Glomerular endothelial cell (primary cell): ENCODE measurements at regions not wholly inside any gene's neighbourhood (a gene's known extent, or its start where the extent isn't known, plus 50 kb on each side); places are given as distances from the start of the nearest gene placed in this dataset.

ENCODE experiments used
- DNase-seq: peaks from one replicate; pipeline ENCODE4 v3.0.0-alpha.2; 2011; ENCODE audit warnings: low read depth, low spot score; ENCODE audit errors: extremely low read depth

DNA sequence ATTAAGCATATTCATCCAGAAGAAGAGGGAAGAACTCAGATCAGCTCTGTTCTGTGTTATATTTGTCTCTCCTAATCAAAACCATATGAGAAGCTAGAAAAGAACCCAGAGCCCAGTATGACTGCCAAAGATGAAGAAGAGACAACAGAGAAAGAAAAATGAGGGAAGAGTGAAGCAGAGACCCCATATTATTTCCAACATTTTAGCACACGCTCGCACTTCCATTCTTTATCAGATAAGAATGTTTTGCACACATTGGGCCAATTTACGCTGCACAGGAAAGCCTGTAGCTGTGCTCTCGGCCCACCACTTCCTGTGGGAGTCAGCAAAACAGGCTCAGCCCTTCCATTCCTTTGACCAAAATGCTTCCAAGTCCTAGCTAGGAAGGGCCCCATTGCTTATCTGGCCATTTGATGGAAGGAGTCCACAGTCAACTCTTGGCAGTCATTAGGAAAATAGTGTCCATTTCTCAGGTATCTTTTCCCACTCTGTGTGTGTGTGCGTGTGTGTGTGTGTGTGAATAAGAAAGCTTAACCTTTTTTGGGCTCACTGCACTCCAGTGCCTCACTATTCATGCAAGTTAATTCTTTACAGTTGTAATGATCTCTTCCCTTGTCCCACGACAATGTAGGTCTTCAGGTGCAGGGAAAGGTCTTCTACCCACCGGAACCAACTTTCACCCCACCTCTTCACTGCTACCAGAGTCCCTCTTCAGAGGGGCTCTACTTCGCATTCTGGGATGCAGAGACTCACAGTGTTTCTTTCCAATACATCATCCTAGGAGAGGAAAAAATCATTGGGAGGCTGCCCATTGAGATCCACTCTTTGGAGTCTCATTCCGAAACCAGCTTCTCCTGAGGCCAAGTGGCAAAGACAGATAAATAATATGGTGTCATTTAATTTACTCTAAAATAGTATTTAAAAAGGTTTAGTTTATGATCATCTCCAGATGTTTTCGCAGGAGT is 237.5 kb downstream of the COG6 start:
- DNase-seq: peak; percentile 84

DNA sequence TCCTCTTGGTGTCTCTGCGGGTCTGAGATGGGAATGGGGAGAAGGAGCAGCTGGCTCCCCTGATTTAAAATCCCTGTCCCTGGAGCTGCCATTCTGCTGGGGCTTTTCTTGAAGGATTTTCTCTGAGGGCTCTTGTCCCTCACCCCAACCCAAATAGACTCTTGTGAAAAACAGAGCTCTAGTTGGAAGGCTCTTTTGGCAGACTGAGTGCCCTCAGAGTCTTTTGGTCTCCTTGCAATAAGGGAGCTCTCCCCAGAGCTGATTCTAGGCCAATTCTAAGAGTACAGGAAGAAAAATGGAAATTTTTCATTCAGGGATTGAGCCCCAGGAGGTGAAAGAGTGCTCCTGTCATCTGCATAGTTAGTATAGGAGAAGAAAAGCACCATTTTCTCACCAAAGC is 238.3 kb downstream of the COG6 start:
- DNase-seq: no peak

DNA sequence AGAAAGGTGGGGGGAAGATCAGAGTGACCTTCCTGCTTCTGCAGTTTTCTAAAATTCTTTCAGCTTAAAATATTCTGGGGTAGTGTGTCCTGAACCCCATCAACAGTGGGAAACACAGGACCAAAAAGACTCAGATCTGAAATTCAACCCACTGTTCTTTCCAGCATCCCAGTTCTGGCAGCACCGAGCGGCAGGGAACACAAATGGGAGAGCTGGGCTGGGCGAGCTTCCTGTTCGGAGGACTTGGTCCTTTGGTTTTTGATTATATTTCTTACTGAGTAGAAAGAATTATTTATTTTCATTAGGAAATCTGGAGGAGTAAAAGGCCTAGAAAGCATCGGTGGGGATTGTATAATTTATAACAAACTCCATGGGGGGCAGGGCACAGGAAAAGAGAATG is 239.1 kb downstream of the COG6 start:
- DNase-seq: no peak

DNA sequence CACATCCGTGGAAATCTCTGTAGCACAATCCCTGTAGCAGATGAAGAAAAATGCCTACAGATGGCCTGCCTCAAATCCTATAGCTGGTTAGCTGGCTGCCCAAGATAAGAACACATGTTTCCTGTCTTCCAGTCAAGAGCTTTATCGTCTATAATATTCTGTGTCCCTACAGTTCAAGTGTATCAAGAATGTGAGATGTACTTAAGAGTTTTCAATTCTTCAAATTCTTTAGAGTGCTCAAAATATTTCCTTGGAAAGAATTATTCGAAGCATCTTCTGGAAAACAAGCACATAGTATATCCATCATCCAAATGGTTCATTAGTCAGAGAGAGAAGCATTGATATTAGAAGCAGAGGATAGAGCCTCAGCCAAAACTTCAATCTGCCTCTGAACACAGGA is 239.8 kb downstream of the COG6 start:
- peak; percentile 83 for DNase-seq

DNA sequence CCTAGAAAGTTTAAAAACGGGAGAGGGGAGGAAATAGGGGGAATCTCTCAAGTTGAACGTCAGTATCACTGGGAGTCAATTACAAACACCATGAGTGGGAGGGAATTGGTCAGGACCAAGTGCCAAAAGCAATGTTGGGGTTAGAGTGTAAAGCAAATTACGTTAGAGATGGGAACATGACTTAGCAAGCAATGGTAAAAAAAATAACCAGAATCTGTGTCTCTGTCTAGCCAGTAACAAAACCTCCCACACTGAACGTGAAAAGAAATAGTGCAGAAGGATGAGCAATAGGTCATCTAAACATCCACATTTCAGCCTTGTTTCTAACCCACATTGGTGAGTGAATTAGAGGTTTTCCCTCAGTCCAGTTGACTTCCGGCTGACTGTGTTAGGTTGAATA is 242.2 kb downstream of the COG6 start:
- DNase-seq: no peak

DNA sequence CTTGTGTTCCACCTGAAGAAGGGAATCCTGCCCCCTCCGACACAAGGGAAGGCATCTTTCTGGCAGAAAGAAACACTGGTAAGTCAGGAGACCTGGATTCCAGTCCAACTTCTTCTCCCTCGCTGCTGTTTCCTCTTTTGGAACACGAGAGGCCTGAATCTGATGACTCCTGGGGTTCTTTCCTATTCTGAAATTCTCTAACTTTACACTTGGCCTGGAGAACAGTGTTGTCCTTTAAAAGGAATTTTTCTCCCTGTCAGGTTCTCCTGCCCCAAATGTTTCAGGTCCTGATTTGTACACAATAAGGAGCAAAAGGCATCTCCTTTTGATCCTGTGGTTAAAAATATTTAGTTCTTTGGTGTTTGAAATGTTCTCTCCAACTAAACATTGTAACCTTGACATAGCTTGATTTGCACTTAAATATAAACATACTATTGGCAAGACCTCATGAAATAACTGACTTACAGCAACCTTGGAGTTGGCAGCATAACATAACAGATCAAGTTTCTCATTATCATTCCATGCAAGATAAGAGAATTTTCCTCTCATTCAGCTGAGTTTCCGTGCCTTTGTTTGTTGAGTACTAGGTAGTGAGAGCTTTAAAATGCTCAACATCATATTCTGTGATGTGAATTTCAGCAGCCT is 244.8 kb downstream of the COG6 start:
- peak; percentile 51 for DNase-seq

DNA sequence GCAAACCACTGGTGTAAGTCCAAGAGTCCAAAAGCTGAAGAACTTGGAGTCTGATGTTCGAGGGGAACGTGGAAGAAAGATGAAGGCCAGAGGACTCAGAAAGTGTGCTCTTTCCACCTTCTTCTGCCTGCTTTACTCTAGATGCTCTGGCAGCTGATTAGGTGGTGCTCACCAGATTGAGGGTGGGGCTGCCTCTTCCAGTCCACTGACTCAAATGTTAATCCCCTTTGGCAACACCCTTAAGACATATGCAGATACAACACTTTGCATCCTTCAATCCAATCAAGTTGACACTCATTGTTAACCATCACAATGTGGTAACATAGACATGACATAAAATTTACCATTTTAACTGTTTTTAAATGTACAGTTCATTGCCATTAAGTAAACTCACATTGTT is 249.5 kb downstream of the COG6 start:
- DNase-seq: no peak

DNA sequence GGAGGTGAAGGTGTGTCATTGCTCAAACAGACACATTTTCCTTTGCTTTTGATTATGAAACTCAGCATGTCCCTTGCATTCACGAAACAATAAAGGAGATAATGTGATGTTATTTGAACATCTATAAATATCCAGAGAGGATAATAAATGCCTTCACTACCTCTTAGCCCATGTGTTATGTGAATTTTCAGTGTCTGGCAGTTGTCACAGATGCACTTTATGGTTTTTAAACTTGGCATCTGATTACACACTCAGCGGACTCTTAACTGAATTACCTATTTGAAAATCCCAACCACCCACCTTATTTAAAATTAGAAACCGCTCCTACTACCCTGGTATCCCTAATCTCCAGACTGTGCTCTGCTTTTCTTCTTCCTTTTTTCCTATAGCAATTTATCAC is 254.2 kb downstream of the COG6 start:
- no peak for DNase-seq

DNA sequence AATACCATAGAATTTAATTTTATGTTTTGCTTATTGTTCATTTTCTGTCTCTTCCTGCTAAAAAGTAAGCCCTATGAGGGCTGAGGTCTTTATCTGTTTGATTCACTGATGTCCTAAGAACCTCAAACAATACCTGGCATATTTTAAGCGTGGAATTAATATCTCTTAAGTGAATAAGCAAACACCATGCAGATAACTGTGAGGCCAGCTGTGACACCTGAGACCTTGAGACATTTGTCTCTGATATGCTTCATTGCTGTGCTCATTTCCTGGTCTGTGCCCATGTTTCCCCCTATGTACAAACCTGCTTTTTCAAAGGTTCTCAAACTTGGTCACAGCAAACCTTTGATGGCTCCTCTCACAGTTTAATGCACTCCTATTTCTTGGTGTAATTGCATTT is 254.6 kb downstream of the COG6 start:
- DNase-seq: no peak

DNA sequence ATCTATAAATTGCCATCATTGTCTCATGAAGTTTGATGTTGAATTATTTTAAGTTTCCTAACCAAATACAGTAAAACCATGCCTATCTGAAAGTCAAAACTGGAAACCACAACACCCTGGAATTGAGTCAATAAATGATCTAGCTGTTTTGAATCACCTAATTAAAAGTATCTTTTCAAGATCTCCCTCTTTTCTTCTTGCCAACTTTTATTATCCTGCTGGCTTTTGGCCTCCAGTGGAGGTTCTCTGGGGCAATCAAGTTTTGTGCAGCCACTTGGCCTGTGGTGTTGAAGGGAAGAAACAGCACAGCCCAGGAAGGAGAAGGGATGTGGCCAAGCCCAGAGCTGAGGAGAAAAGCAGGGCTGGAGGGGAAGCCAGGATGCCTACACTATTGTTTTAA is 255.4 kb downstream of the COG6 start:
- no peak for DNase-seq

DNA sequence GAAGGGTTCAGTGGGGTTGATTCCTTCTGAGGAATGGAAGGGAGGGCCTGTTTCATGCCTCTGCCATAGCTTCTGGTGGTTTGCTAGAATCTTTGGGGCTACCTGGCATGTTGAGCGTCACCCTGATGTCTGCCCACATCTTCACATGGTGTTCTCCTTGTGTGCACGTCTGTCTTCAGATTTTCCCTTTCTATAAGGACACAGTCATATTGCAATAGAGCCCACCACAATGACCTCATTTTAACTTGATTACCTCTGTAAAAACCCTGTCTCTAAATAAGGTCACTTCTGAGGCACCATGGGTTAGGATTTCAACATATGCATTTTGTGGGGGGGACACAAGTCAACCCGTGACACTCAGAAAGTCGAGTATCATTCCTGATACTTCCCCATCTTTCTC is 257.9 kb downstream of the COG6 start:
- no peak for DNase-seq

DNA sequence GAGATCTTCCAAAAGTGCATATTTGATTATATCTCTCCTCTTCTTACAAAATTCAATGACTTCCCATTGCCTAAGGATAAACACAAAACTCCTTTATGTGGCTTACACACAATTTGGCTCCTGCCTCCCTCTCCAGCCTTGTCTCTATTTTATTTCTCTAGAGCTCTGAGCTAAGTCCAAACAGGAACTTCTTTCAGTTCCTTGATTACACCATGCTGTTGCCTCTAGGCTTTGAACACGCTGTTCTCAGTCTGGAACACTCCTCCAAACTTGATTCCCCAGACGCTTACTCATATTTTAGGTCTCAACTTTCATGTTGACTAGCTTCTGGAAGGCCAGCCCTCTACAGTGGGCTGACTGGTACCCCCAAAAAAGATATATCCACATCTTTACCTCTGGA is 258.5 kb downstream of the COG6 start:
- no peak for DNase-seq

DNA sequence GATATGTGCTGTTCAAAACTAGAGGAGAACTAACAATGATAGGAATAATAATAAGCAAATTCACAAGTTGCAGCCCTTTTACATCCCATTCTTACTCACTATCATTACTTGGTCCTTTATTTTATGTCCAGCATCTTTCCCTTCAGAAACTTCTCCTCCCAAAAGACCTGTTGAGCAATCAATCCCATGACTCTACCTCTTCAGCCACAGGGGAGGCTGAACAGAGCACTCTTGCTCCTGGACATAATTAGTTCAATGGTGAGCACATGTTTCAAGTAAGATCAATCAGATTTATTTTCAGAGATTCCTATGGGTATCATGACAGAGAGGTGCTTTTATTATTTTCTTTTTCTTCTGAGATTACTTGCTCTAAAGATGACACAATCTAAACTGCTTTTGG is 260.0 kb downstream of the COG6 start:
- no peak for DNase-seq

DNA sequence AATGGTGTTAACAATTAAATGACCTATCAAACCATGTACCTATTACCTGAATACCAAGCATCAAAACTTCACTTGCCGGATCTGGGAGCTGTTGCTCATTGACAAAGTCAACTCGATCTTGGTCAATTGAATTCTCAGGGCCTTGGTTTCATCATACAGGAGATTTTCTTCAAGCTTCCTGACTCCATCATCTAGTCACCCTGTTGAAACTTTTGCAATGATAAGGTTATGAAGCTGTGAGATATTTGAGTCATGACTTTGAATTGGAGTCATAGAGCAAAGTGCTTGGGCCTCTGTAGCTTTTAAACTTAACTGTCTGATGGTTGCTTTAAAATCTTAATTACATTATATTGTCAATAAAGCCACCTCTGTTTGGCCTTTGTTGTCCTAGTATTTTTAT is 260.9 kb downstream of the COG6 start:
- no peak for DNase-seq

DNA sequence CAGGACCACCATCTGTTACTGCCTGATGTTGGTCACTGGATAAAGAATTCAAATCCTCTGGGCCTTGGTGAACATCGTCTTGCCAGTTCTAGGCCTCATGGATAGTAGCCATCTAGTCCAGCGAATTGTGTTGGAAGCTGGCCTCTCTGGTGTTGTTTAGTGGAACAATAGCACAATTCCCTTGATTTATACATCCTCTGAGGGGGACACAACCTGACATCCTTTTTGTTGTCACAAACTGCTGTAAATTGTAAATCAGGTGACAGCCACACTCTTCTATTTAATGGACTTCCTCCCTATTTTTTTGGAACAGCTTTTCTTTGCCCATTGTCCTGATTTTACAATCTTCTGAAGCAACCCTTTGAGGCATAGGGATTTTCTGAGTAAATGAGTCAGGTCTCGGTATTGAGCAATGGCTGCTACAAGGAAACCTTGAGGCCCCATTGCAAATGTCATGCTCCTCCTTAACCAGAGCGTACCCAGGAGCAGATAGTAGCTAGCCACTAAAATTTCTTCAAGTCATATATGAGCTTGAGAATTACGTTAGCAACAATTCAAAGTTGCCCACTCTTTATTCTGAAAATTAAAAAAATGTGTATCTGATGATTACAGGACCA is 263.3 kb downstream of the COG6 start:
- no peak for DNase-seq

DNA sequence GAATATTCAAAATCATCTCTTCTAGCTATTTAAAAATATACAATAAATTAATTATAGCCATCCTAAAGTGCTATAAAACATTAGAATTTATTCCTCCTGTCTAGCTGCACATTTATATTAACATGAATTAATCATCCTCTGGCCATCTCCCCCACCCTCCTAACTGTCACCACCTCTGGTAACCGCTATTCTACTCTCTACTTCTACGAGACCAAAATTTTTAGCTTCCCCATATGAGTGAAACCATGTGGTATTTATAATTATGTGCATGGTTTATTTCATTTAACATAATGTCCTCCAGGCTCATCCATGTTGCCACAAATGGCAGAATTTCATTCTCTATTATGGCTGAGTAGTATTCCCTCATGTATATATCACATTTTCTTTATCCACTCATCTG is 265.2 kb downstream of the COG6 start:
- no peak for DNase-seq

DNA sequence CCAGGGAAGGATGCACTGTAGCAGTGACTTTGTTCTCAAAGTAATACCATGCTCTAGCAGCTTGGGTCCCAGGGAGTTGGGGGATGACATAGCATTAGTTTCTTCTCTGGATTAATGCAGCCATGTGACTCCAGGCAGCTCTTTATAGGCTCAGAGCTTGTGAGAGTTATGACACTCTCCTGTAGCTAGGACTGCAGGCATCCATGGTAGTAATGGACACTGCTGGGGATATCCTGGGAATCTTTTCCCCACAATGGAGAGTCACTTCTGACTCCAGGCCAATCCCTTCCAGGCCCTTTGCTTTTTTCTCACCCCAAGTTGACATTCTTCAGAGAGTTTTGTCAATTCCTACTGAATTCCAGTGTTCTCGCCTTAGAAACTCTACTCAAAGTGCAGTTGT is 270.9 kb downstream of the COG6 start:
- no peak for DNase-seq

DNA sequence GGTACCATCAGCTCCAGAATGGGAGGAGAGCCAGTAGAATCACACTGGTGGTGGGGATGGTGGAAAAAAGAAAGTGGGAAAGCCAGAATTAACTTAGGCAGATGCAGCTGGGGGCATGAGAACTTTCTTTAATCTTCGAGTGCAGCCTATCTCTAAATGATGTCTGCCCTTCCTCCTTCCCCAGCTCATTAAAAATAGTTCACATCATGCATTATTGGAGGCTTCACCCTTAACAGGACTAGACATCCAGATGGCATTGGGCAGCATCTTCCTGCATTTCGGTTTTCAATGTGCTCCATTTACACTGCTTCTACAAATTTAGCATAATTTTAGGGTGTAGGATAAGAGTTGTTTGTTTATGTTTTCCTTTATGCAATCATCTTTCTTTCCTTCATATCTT is 272.8 kb downstream of the COG6 start:
- DNase-seq: no peak

DNA sequence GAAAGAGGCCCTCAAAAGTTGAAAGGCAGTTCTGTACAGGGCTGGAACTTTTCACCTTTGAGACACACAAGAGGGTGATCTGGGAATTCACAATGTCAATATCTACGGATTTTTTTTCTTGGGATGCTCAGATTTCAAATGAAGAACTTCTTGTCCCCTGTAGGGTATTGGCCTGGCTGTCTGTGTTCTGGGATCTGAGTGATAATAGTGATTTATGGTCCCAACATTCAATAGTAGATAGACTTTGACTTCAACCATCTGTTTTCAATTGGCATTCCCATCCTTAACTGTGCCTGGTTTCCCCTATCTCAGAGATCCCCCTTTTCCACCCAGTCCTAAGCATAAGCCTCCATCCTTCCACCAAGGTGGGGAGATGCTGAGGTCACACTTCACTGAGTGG is 274.1 kb downstream of the COG6 start:
- DNase-seq: no peak

DNA sequence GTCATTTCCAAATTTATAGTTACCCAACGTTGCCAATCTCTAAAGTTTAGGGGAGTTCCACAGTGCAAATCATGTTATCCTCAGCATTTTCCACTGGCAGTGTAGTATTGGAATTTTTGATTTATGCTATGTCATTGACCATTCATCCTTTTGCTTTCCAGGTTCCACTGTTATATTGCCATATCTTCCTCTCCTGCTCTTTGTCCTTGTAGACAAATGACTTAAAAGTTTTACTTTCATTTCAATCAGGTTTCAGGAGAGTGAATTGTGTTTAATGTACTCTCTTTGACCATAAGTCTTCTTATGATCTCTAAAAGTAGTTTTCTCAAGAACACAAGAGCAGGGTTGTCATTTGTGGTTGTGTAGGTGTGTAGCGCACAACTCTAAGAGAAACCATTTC is 274.6 kb downstream of the COG6 start:
- DNase-seq: no peak

DNA sequence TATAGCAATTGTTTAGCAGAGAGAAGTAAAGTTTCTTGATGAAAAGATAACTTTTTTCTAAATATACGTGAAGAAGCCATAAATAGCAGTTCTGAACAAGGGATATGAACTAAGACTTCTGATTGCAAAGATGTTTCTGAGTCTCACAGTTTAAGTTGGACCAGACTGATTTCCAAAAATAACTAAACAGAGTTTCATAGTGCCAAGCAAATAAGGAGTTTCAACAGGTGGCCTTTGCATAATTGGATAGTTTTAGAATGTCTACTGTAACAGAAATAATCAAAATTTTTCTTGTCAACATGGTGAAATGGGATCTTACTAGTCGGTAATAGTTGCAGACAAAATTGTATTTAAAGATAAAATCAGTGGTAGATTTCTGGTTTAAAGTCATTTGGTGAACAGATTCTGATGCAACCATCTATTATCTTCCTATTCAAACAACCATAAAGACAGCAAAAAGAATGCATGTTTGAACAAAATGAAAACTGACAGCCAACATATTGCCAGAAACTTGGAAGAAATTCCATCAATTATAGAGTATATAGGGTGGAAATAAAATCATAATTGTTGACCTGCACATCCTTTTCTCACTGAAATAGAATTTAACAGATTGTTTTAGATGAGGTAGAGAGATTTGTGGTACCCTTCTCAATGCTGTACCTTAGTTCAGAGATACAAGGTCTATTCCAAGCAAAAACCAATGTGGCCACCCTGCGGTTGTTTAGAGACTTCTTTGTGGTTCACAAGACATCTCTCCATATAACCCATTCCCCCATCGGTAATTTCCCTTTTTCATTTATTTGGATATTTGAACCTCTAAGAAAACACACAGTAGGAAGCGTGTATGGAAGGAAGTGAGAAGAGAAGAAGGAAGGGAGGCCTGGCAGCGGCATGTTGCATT is 275.3 kb downstream of the COG6 start:
- no peak for DNase-seq
